SK-N-SH (cell line): ENCODE measurements at regions not wholly inside any gene's neighbourhood (a gene's known extent, or its start where the extent isn't known, plus 50 kb on each side); places are given as distances from the start of the nearest gene placed in this dataset.

Experiments used
- CTCF ChIA-PET: fragments of 300-600, 350-600 bp; formaldehyde crosslinking; extraction: SDS; loops from one replicate; lab custom pipeline; 2021; lab: Yijun Ruan, JAX
- POLR2A ChIA-PET: fragments of 350-600 bp; sonication (Branson Sonifier 250); formaldehyde crosslinking; extraction: SDS; loops from one replicate; lab custom pipeline; 2020; ENCODE audit warnings: antibody characterized with exemption, inconsistent platforms; lab: Yijun Ruan, JAX
- DNase-seq: peaks from one replicate; pipeline ENCODE4 v3.0.0; 2012
- H2AFZ ChIP-seq: fragments of 200-600 bp; sonication (generic); 2 replicates; pipeline ENCODE4 v1.8.1; 2016; ENCODE audit warnings: antibody characterized with exemption, mild to moderate bottlenecking, low read depth
- H3F3A ChIP-seq: fragments of 200-600 bp; sonication (generic); replicated peaks from 2 replicates; pipeline ENCODE3; 2016; ENCODE audit warnings: antibody characterized with exemption, mild to moderate bottlenecking; ENCODE audit not compliant: insufficient read depth
- H3K27ac ChIP-seq, 2 experiments: fragments of 200-500 bp in 1 of 2; fragments of 200-600 bp in 1 of 2; sonication (Bioruptor generic) in 1 of 2; sonication (generic), shearing (Covaris generic) in 1 of 2; 2 replicates each; pipeline versions ENCODE4 v1.5.1 to v1.6.1; 2014 to 2016; ENCODE audit warnings: low read depth in 2 of 2, inconsistent platforms in 1 of 2, low read length in 1 of 2, mild to moderate bottlenecking in 1 of 2, mixed read lengths in 1 of 2
- H3K27me3 ChIP-seq: fragments of 200-600 bp; sonication (generic), shearing (Covaris generic); 2 replicates; pipeline ENCODE4 v1.6.1; 2016; ENCODE audit warnings: mixed run types; ENCODE audit not compliant: insufficient read depth
- H3K36me3 ChIP-seq, 2 experiments: fragments of 200-500 bp in 1 of 2; fragments of 200-600 bp in 1 of 2; sonication (Bioruptor generic) in 1 of 2; sonication (generic) in 1 of 2; replicated peaks in 1 of 2; 2 replicates each; pipeline versions ENCODE3 to v1.5.1; 2014 to 2016; ENCODE audit warnings: low read length in 1 of 2, mild to moderate bottlenecking in 1 of 2; ENCODE audit not compliant: insufficient read depth in 2 of 2, control insufficient read depth in 1 of 2
- H3K4me1 ChIP-seq, 2 experiments: fragments of 200-500 bp in 1 of 2; fragments of 200-600 bp in 1 of 2; sonication (Bioruptor generic) in 1 of 2; sonication (generic), shearing (Covaris generic) in 1 of 2; 2 replicates each; pipeline versions ENCODE4 v1.5.1 to v1.6.1; 2014 to 2016; ENCODE audit warnings: low read depth in 1 of 2, low read length in 1 of 2, mixed run types in 1 of 2; ENCODE audit not compliant: insufficient read depth in 2 of 2, control insufficient read depth in 1 of 2
- H3K4me2 ChIP-seq: fragments of 200-600 bp; sonication (generic), shearing (Covaris generic); 2 replicates; pipeline ENCODE4 v1.6.1; 2017; ENCODE audit warnings: mixed run types
- H3K4me3 ChIP-seq, 2 experiments: fragments of 200-500 bp in 1 of 2; fragments of 200-600 bp in 1 of 2; sonication (Bioruptor generic) in 1 of 2; sonication (generic), shearing (Covaris generic) in 1 of 2; 2 replicates each; pipeline versions ENCODE4 v1.5.1 to v1.8.1; 2014 to 2016; ENCODE audit warnings: low read depth in 2 of 2, inconsistent platforms in 1 of 2, low read length in 1 of 2, mild to moderate bottlenecking in 1 of 2, mixed read lengths in 1 of 2, moderate library complexity in 1 of 2
- H3K79me2 ChIP-seq: fragments of 200-600 bp; sonication (generic); 2 replicates; pipeline ENCODE4 v1.8.1; 2017; ENCODE audit warnings: mild to moderate bottlenecking; ENCODE audit not compliant: insufficient read depth
- H3K9ac ChIP-seq: fragments of 200-600 bp; sonication (generic); 2 replicates; pipeline ENCODE4 v1.6.1; 2017; ENCODE audit warnings: mixed run types
- H3K9me2 ChIP-seq: fragments of 200-600 bp; sonication (generic); 2 replicates; pipeline ENCODE4 v1.6.1; 2017; ENCODE audit warnings: mixed run types
- H3K9me3 ChIP-seq: fragments of 200-600 bp; sonication (generic); 2 replicates; pipeline ENCODE4 v1.6.1; 2017; ENCODE audit warnings: mixed run types, mild to moderate bottlenecking, moderate library complexity
- H4K20me1 ChIP-seq: fragments of 200-600 bp; sonication (generic); 2 replicates; pipeline ENCODE4 v1.6.1; 2017; ENCODE audit warnings: mild to moderate bottlenecking, mixed run types; ENCODE audit not compliant: insufficient read depth
- CTCF ChIP-seq: fragments of 200-600 bp; sonication (generic); IDR thresholded peaks from 2 replicates; pipeline ENCODE4 v1.6.1; 2017; ENCODE audit warnings: antibody characterized with exemption, mild to moderate bottlenecking, moderate library complexity
- EP300 ChIP-seq, 2 experiments: IDR thresholded peaks; 2 replicates each; pipeline versions ENCODE4 v1.4.0 to v1.6.1; 2012; ENCODE audit warnings: borderline replicate concordance in 1 of 2, low read depth in 1 of 2, low read length in 1 of 2
- EZH2phosphoT487 ChIP-seq: fragments of 200-600 bp; sonication (generic); IDR thresholded peaks from 2 replicates; pipeline ENCODE4 v1.6.1; 2017; ENCODE audit warnings: low read depth, mixed run types, mild to moderate bottlenecking, antibody characterized with exemption, moderate library complexity, borderline replicate concordance
- FOXJ3 ChIP-seq: sonication (generic); formaldehyde crosslinking; IDR thresholded peaks from 2 replicates; pipeline ENCODE4 v1.5.1; 2020; ENCODE audit warnings: mild to moderate bottlenecking, missing genetic modification reagents
- FOXM1 ChIP-seq: IDR thresholded peaks from 2 replicates; pipeline ENCODE4 v1.4.0; 2012; ENCODE audit warnings: low read depth, mild to moderate bottlenecking
- GATA2 ChIP-seq: sonication (generic); formaldehyde crosslinking; IDR thresholded peaks from 2 replicates; pipeline ENCODE4 v1.5.0; 2020; ENCODE audit warnings: mild to moderate bottlenecking, missing genetic modification reagents
- NRF1 ChIP-seq: IDR thresholded peaks from 2 replicates; pipeline ENCODE4 v1.6.1; 2012; ENCODE audit warnings: low read depth, mild to moderate bottlenecking, low read length
- PBX3 ChIP-seq: IDR thresholded peaks from 2 replicates; pipeline ENCODE4; 2012
- RCOR1 ChIP-seq: fragments of 150-350 bp; IDR thresholded peaks from 2 replicates; pipeline ENCODE4 v1.6.1; 2017; ENCODE audit warnings: antibody characterized with exemption, low read length
- RFX5 ChIP-seq: IDR thresholded peaks from 2 replicates; pipeline ENCODE4 v1.6.1; 2012; ENCODE audit warnings: mild to moderate bottlenecking, improper control_type of control experiment, low read length
- TAF1 ChIP-seq: IDR thresholded peaks from 2 replicates; pipeline ENCODE4 v1.6.1; 2012; ENCODE audit warnings: low read depth, mild to moderate bottlenecking, low read length, moderate library complexity, borderline replicate concordance
- USF1 ChIP-seq: IDR thresholded peaks from 2 replicates; pipeline ENCODE4 v1.4.0; 2012; ENCODE audit warnings: low read depth, borderline replicate concordance
- USF2 ChIP-seq: fragments of 150-350 bp; IDR thresholded peaks from 2 replicates; pipeline ENCODE4 v1.6.1; 2017; ENCODE audit warnings: antibody characterized with exemption, low read length, low read depth, borderline replicate concordance
- YY1 ChIP-seq: IDR thresholded peaks from 2 replicates; pipeline ENCODE4 v1.4.0; 2012; ENCODE audit warnings: low read depth, mild to moderate bottlenecking
- ZBTB33 ChIP-seq: IDR thresholded peaks from 2 replicates; pipeline ENCODE4 v1.4.0; 2012; ENCODE audit warnings: low read depth, borderline replicate concordance
- WGBS: methylation state at CpG from one replicate; pipeline ENCODE4 v1.1.6; 2017; ENCODE audit warnings: low lambda C conversion rate; 5-methylcytosine and 5-hydroxymethylcytosine counted together

- CTCF ChIA-PET = interaction anchor here (1.0 kb wide), 1 partner anchor 216 kb away, joined by 3 read pairs; no protein-coding TSS in a partner anchor
- no peaks in the 10 kb centered on the region for H3F3A ChIP-seq
- no peak overlapping the region for H3K4me3 ChIP-seq
- H3K36me3 ChIP-seq = no peaks in the 10 kb centered on the region
- no peaks in the 10 kb centered on the region for H3K9me3 ChIP-seq
- TF ChIP-seq ZBTB33 (no peak), USF1 (no peak), USF2 (no peak), GATA2 (CRISPR knock-in tag) (no peak), FOXJ3 (no peak), RFX5 (peak; percentile 92)
- TF ChIP-seq, all 33 proteins: peak for 1
- Histone ChIP-seq H3K9ac (no peak overlapping the region), H3K4me2 (no peak overlapping the region), H3K4me1 (peaks cover 0 to 8% of the 10 kb centered on the region in 2 experiments; a peak in 1 of 4 replicates), H2AFZ (no peak overlapping the region), H3K79me2 (no peaks in the 10 kb centered on the region), H3K9me2 (no peaks in the 10 kb centered on the region), H4K20me1 (no peaks in the 10 kb centered on the region), H3K27ac (no peak overlapping the region), H3K27me3 (no peaks in the 10 kb centered on the region)
- WGBS = 89% methylated on average over 6 of the region's 6 CpGs
- no peak for DNase-seq
- POLR2A ChIA-PET = no interaction called here
Measured at GRCh38 chr10:33859319-33860022, 525.0 kb upstream of the NRP1 start.

GRCh38 chr10:33858326-33858725 lies 523.9 kb upstream of the NRP1 start:
- Histone ChIP-seq H3K9ac (no peak overlapping the region), H3K79me2 (no peaks in the 10 kb centered on the region), H2AFZ (no peak overlapping the region), H3K4me3 (no peak overlapping the region), H3K27ac (no peak overlapping the region), H3K9me3 (no peaks in the 10 kb centered on the region), H3K4me2 (no peak overlapping the region), H4K20me1 (no peaks in the 10 kb centered on the region), H3K4me1 (peaks cover 0 to 5% of the 10 kb centered on the region in 2 experiments; a peak in 1 of 4 replicates), H3F3A (no peaks in the 10 kb centered on the region), H3K9me2 (no peaks in the 10 kb centered on the region), H3K27me3 (no peaks in the 10 kb centered on the region), H3K36me3 (no peaks in the 10 kb centered on the region)
- ChIA-PET CTCF (no interaction called here), POLR2A (no interaction called here)
- DNase-seq = no peak
- WGBS = 82% methylated on average over 4 of the region's 4 CpGs
- TF ChIP-seq ZBTB33 (no peak), EZH2phosphoT487 (no peak), CTCF (no peak), NRF1 (no peak), EP300 (IDR thresholded peaks at IDR 0.05; ENCODE audit: borderline replicate concordance in 1 of 2, low read depth in 1 of 2, low read length in 1 of 2) (no peak), RCOR1 (no peak), TAF1 (no peak), FOXJ3 (no peak), PBX3 (no peak), YY1 (no peak), USF2 (no peak), FOXM1 (no peak)
